Islet precursor cell (in vitro differentiated cells): ENCODE measurements at regions not wholly inside any gene's neighbourhood (a gene's known extent, or its start where the extent isn't known, plus 50 kb on each side); places are given as distances from the start of the nearest gene placed in this dataset.
A peak's percentile ranks its signal among the peaks of the same experiment; 100 is the strongest.
"Not testable (repeated sequence)": the region's sequence is repeated elsewhere in the genome, so short reads cannot be mapped to it uniquely, and the experiment has no call there.

ENCODE experiments used
- DNase-seq: peaks from one replicate; pipeline ENCODE4 v3.0.0-alpha.2; 2018

DNA sequence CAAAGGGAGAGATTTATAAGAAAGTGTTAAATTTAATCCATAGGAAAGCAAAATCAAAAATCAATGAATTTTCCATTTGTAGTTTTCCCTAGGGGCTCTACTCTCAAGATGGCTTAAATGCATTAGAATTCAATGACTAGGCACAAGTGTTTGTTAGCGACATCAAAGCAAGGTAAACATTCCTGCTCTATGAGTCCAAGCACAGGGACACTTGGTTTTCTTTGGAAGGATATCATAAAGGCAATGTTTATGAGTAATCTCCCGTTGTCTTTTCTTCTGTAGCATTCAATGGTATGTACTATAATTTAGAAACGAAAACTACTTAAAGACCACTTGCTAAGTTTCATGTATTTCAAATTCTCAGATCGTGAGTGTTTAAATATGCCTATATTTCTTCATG lies 54.8 kb upstream of the ZNF717 start:
- not testable (repeated sequence) for DNase-seq

DNA sequence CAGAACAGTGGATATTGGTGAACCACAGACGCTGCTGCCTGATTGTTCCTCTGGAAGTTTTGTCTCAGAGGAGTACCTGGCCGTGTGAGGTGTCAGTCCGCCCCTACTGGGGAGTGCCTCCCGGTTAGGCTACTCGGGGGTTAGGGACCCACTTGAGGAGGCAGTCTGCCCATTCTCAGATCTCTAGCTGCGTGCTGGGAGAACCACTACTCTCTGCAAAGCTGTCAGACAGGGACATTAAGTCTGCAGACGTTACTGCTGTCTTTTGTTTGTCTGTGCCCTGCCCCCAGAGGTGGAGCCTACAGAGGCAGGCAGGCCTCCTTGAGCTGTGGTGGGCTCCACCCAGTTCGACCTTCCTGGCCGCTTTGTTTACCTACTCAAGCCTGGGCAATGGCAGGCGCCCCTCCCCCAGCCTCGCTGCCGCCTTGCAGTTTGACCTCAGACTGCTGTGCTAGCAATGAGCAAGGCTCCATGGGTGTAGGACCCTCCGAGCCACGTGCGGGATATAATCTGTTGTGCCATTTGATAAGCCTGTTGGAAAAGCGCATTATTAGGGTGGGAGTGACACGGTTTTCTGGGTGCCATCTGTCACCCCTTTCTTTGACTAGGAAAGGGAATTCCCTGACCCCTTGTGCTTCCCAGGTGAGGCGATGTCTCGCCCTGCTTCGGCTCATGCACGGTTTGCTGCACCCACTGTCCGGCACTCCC lies 65.1 kb upstream of the ZNF717 start:
- DNase-seq, result not testable (repeated sequence)

DNA sequence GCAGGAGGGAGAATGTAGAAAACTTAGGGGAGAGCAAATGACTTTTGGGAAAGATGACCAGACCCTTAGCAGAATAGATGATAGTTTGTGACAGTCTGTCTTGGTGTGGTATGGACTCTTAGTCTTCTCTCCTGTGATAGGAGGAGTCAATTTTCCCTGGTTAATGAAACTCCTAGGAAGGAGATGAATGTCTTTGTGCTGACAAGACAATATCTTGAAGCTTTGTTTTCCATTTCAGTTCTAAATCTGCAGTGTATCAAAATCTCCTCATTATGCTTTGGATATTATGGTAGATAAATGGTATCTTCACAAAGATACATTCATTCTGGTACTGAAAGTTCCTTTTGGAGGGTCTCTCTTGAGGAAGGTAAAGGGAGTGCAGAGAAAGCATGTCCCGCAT lies 77.8 kb upstream of the ZNF717 start:
- no peak for DNase-seq

DNA sequence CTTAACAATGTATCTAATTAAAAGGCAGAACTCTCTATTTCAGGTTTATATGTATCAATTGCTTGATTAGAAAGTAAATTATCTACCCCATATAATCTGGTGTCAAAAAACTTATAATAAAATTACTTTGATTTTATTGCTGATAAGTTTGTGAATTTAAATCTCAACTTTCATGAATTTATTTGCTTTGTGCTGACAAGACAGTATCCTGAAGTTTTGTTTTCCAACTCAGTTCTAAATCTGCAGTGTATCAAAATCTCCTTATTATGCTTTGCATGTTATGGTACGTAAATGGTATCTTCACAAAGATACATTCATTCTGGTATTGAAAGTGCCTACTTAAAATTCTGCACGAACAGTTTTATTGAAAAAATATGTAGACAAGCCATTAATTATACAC lies 78.5 kb upstream of the ZNF717 start:
- no peak for DNase-seq

DNA sequence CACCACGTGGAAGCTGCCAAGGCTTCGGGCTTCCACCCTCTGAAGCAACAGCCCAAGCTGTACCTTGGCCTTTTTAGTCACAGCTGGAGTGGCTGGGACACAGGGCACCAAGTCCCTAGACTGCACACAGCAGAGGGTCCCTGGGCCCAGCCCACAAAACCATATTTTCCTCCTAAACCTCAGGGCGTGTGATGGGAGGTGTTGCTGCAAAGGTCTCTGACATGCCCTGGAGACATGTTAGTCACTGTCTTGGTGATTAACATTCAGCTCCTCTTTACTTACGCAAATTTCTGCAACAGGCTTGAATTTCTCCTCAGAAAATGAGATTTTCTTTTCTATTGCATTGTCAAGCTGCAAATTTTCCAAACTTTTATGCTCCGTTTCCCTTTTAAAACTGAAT lies 98.4 kb upstream of the ZNF717 start:
- DNase-seq, result peak; percentile 56

DNA sequence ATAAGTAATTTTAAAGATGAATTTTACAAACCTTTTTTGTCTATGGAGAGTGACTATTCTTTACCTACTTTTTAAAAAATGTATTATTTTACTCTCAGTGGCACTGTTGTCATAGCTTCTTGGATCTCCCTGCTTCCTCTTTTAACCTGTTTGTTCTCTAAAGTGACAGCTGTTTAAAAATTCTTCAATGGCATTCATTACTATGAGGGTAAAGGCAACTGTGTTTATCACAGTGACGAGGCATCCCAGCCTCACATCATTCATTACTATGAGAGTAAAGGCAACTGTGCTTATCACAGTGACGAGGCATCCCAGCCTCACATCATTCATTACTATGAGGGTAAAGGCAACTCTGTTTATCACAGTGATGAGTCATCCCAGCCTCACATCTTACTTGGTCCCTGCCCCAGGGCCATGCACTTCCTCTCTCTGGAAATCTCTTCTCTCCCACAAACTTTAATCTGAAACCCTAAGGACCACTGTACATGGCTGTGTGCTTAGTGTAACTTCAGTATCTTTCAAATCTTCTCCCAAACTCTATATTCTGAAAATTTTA lies 101.7 kb upstream of the ZNF717 start:
- DNase-seq, result peak; percentile 61

DNA sequence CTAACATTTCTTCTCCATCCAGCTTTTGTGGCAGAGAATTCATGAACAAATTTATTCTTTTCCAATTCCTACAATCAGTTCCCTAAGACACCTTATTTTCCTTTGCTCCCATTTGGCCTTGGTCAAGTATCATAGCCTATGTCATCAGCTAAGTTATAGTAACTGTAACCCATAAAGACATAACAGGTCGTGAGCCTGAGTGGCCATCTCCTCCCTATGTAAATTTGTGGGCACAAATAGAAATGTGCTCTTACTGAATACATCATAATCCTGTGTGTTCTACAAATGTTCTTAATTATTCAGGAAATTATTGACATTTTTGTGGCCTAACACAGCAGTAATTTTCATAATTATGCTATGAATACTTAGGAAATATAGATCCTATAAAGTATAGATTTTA lies 108.9 kb upstream of the ZNF717 start:
- DNase-seq, result no peak

DNA sequence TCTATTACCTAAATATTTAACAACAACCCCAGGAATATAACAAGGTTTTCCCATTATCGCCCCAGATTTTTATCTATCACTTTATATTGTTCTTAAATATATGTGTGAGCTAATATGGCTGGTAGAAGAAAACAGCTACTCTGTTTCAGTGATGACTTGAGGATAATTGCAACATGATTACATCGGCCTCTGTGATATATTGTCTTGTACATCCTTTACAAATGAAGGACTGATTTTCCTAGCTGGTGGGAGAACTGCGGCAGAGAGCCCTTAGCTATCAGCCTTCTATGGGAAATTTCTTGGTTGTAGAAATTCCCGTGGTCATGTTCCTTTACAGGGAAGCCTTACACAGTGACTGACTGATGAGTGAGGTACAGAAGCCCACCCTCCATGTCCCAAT lies 110.9 kb upstream of the ZNF717 start:
- no peak for DNase-seq

DNA sequence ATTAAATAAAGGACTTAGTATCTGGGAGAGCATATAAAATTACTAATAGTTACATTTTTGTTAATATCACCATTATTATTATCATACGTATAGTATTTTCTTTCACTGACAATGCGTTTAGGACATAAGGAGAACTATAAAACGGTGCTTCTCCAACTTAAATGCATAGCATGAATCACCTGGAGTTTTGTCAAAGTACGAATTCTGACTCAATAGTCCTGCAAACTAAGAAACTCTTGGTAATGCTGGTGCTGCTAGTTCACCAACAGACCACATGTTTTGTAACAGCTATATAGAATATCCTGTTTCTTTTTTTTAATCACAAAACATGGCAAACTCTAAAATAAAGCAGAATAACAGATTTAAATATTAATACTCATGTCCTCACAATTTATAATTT lies 116.1 kb upstream of the ZNF717 start:
- DNase-seq, result not testable (repeated sequence)

DNA sequence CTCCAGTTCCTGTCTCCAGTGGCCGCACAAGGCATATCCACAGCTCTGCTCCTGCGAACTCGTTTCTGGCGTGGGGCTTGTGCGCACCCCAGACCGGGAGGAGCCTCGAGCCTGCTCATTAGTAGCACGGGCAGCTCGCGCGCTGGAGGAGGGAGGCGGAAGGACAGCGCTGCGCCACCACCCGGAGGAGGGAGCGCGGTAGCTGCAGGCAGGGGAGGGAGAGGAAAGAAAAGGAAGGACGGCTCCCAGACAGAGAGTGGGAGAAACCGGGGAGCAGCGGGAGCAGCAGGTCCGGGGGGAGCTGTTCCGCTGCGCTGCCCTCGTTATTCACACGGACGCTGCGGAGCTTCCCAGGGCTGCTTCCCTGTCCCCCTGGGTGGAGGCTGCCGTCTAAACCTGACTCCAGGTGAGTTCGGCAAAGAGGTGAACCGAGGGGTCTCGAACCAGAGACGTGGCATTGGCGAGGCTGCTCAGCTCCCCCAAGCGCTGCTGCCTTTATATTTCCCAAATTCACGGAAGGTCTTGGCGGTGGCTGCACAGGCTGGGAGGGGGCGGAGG lies 121.3 kb upstream of the ZNF717 start:
- peak; percentile 93 for DNase-seq

DNA sequence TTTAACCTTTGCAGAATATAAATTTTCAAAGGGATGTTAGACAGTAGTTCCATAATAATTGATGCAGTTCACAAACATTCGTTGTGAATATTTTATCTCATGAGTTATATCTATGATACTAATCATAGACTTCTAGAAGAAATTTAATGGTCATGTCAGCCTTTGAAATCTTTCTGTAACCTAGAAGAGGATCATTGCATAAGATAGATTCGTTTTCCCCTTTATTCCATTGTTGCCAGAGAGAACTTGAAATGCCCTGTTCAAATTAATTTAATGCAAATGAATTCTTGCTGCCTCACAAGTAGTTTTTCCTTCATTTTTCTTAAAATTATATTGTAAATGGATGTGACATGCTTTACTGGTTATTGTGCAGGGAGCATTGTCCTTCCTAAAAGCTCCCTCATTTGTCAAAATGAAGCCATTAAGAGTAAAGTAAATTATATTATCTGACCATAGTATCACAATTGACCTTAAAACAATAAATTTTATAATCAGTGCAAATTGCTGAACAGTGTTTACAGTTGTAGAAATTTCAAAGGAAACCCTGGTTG lies 128.5 kb upstream of the ZNF717 start:
- no peak for DNase-seq

DNA sequence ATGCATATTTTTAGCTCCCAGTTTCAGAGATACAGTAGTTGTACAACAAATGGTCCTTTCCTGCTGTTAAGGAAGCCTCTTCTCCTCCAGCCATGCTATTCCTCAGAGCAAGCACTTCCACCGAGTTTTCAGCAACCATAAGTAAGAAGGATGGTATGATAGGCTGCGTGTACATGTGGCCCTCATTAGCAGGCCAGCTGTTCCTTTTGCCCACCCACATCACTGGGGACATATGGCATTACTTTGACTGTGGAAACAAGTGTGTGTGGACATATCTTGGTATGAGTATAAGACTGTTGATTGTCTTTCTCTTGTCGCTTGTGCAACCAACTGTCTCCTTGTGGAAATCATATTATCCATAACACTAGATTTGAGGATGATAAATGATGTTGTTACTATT lies 129.4 kb upstream of the ZNF717 start:
- not testable (repeated sequence) for DNase-seq

DNA sequence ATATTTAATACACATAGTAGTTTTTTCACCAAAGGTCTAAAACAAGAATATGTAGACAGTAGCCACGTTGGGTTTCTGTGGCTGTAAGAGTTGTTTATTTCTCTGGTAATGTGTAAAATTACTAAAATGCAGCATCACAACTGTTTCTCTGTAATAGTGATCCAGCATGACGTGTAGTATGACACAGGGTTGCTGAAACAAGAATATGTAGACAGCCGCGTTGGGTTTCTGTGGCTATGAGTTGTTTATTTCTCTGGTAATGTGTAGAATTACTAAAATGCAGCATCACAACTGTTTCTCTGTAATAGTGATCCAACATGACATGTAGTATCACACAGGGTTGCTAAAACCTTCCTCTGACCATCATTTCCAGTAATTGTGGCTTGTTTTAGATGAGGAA lies 153.6 kb upstream of the ZNF717 start:
- no peak for DNase-seq

DNA sequence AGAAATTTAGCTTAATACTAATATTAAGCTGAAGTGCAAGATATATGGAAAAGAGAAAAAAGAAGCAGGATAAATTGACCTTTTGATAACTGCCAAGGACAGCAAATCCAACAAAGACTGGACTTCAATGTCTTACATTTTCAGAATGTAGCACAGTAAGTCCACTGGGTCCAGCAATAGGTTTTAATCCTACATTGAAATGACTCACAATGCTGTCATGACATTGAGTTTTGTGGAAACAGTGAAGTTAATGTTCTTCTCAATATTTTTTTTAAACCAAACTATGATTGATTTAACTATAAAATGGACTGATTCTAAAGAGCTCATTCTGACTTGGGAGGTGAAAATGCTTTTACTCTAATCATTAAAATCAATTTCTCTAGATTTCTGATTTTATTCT lies 166.6 kb upstream of the ZNF717 start:
- DNase-seq, result no peak

DNA sequence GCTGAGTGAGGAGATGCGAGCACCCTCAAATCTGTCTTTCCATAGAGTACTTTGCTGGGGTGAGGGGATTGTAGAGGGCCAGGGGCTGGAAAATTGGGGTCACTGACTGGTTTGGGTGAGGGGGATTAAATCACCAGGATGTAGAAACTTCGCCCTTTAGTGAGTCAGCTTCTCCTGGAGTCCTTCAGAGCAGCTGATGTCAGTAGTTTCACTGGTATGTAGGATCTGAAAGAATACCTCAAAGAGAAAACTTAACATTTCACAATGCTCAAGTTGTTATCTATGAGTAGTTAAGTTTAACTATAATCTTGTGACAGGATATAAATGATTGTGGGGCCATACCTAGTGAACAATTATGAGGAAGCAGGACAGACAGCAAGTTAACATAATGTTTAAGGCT lies 174.7 kb upstream of the ZNF717 start:
- not testable (repeated sequence) for DNase-seq

DNA sequence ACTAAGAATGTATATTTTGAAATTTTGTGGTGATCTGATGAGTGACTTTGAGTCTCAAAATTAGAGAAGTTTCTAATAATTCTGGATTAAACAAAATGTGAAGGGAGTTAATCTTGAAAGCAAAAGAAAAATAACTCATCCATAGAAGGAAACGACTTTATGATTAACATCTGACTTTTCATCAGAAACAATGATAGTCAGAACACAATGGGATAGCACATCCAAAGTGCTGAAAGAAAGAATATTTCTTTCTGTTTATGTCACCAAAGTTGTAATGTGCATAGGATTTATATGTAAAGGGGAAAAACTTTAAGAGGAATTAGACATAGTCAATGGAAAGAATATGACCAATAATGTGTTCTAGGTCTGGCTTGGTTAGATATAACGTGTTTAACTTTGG lies 176.7 kb upstream of the ZNF717 start:
- not testable (repeated sequence) for DNase-seq

DNA sequence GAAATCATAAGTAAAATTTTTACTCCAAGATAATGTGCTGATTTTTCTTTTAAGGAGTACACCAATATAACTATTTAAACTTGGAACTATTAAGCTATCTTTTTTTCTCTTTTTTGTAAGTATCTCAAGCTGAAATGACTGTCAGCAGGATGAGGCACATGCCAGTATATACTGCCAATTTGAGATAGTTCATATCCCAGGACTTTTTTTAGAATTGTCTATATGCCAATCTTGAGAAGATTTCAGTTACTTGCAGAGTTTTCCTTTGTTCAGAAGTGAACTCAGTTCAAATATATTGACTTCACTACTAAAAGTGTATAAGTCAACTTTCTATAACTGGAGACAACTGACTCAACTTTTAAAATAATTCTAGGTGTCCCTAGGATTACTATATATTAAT lies 181.7 kb upstream of the ZNF717 start:
- no peak for DNase-seq

DNA sequence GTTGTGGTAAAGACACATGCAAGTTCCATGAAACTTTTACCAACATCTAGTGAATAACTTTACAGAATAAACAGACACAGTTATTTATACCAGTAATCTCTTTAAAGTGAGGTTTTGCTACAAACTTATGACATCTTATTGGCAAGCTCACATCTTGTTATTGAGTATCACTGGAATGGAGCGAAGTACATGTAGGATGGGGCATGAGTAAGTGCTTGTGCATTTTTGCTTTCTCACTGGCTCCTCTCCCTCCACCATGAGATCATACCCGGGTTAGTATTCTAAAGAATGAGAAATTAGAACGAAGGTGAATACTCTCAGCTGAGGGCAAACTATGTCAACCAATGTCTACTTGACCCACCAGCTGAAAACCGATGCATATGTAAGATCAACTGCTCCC lies 193.3 kb upstream of the ZNF717 start:
- no peak for DNase-seq

DNA sequence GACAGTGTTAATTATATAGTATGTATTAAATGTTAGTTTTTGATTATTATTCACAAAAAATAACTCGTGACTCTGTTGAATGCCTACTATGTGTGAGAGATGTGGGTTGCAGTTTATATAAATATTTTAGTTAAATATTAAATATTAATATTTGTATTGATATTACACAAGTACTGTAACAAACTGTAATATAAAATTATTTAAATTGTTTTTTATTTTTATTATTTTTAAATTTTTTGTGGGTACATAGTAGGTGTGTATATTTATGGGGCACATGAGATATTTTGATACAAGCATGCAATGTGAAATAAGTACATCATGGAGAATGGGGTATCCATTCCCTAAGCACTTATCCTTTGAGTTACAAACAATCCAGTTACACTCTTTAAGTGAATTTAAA lies 196.1 kb upstream of the ZNF717 start:
- no peak for DNase-seq

DNA sequence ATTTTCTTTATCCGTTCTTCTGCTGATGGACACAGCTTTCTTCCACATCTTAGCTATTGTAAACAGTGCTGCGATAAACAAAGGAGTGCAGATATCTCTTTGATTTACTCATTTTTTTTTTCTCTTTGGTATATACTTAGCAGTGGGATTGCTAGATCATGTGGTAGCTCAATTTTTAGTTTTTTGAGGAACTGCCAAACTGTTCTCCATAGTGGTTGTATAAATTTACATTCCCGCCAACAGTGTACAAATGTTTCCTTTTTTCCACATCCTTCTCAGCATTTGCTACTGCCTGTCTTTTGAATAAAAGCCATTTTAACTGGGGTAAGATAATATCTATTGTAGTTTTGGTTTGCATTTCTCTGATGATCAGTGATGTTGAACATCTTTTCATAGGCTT lies 196.8 kb upstream of the ZNF717 start:
- DNase-seq, result no peak

DNA sequence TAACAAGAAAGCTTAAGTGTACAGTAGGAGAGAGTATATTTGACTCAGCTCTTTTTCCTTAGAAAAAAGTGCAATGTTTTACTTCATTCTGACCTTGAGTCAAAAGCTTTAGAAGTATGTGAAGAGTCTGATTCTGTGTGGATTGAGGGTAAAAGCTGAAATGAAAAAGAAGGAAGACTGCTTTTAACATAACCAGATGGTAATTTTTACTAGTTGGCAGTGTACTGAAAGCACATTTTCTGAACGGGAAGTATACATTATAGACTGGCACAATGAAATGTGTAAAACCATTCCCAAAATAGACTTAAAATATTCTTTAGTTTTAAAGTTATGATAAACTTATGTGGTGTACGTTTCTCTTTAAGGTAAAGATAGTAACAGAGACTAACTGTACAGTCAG lies 197.8 kb upstream of the ZNF717 start:
- DNase-seq, result no peak

DNA sequence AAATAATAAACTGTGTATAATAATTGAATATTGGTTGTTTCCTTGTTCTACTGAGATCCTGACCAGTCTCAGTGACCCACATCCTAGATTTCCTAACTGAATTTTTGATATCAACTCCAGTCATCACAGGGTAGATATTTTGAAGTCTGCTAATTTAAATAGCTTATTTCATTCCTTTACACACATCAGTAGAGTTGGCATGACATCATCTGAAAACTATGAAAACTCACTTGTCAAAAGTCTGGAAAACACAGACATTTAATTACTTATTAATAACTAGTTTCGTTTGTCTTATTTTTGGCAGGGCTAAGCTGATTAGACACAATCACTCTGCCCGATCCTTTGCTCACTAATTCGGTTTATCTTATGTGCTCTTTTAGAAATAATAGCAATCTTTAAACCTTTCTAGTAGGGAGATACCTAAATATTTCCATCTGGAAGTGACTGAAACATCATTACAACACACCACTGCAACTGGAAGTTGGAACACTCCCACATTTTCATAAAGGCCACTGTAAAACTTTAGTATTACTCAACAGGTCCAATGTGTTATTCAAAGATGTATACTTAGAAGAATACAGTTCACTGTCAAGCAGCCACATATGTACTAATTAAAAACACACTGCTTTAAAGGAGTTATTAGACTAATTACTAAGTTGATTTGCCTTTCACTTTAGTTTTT lies 198.4 kb upstream of the ZNF717 start:
- no peak for DNase-seq

DNA sequence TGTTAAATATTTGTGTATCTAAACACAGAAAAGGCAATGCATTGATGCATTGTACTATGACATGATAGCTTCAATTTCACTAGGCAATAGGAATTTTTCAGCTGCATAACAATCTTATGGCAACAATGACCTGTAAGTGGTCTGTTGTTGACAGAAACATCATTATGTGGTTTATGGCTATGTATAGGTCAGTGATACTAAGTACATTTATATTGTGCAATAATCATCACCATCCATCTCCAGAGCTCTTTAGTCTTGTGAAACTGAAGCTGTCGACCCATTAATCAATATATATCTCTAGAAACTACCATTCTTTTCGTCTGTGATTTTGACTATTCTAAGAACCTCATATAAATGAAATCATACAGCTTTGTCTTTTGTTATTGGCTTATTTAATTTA lies 200.1 kb upstream of the ZNF717 start:
- no peak for DNase-seq

DNA sequence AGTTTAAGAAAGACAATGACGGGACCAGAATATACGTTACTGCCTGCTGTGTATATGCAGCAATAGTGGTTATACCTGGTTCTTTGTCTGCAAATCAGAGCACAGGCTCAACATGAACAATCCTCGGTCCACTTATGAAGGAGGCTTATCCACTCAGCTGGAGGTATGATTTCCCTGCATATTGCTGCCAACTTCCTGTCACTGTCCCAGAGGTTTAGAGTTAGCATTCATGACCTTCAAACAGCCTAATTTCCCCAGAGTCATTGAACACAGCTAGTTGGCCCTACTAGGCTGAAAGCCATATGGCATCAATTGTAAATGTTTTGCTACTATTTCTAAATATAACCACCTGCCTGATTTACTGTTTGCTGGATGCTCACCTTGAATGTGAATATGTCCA lies 224.9 kb upstream of the ZNF717 start:
- DNase-seq, result no peak
